ENCODE measurements at regions not wholly inside any gene's neighbourhood (a gene's known extent, or its start where the extent isn't known, plus 50 kb on each side); places are given as distances from the start of the nearest gene placed in this dataset.
"Not testable (repeated sequence)": the region's sequence is repeated elsewhere in the genome, so short reads cannot be mapped to it uniquely, and the experiment has no call there.

- no peak for DNase-seq (ENCODE audit: low read depth in 3 of 3)
Observed at GRCh38 chr21:28078126-28078525, 914.6 kb downstream of the LTN1 start.

GRCh38 chr21:28074676-28075075 is 918.0 kb downstream of the LTN1 start:
- no peak for DNase-seq (ENCODE audit: low read depth in 3 of 3)

- DNase-seq (ENCODE audit: low read depth in 3 of 3) = no peak
Observed at GRCh38 chr21:28072601-28073000, 920.1 kb downstream of the LTN1 start.

- DNase-seq (ENCODE audit: low read depth in 3 of 3) = no peak
Observed at GRCh38 chr21:28069450-28069923, 923.2 kb downstream of the LTN1 start.

GRCh38 chr21:28068455-28069358 is 924.0 kb downstream of the LTN1 start:
- no peak for DNase-seq (ENCODE audit: low read depth in 3 of 3)

GRCh38 chr21:28066596-28067387 is 925.9 kb downstream of the LTN1 start:
- no peak for DNase-seq (ENCODE audit: low read depth in 3 of 3)

- no peak for DNase-seq (ENCODE audit: low read depth in 3 of 3)
Observed at GRCh38 chr21:28066076-28066475, 926.6 kb downstream of the LTN1 start.

GRCh38 chr21:28063241-28064216 is 929.1 kb downstream of the LTN1 start:
- DNase-seq (ENCODE audit: low read depth in 3 of 3) = no peak

GRCh38 chr21:28052956-28053355 is 939.7 kb downstream of the LTN1 start:
- not testable (repeated sequence) for DNase-seq (ENCODE audit: low read depth in 3 of 3)

GRCh38 chr21:28051649-28052048 is 941.0 kb downstream of the LTN1 start:
- not testable (repeated sequence) for DNase-seq (ENCODE audit: low read depth in 3 of 3)

- not testable (repeated sequence) for DNase-seq (ENCODE audit: low read depth in 3 of 3)
Observed at GRCh38 chr21:28035692-28036091, 957.0 kb downstream of the LTN1 start.

- DNase-seq (ENCODE audit: low read depth in 3 of 3) = not testable (repeated sequence)
Observed at GRCh38 chr21:28034916-28035315, 957.8 kb downstream of the LTN1 start.

GRCh38 chr21:28034334-28034733 is 958.3 kb downstream of the LTN1 start:
- not testable (repeated sequence) for DNase-seq (ENCODE audit: low read depth in 3 of 3)

GRCh38 chr21:28032652-28033051 is 960.0 kb downstream of the LTN1 start:
- DNase-seq (ENCODE audit: low read depth in 3 of 3) = not testable (repeated sequence)

- DNase-seq (ENCODE audit: low read depth in 3 of 3) = not testable (repeated sequence)
Observed at GRCh38 chr21:28031066-28031465, 961.6 kb downstream of the LTN1 start.

GRCh38 chr21:28025111-28025510 is 967.6 kb downstream of the LTN1 start:
- DNase-seq (ENCODE audit: low read depth in 3 of 3) = no peak

GRCh38 chr21:28018741-28019669 is 973.7 kb downstream of the LTN1 start:
- no peak for DNase-seq (ENCODE audit: low read depth in 3 of 3)

GRCh38 chr21:28018213-28018612 is 974.5 kb downstream of the LTN1 start:
- no peak for DNase-seq (ENCODE audit: low read depth in 3 of 3)

GRCh38 chr21:28016571-28016970 is 976.1 kb downstream of the LTN1 start:
- DNase-seq (ENCODE audit: low read depth in 3 of 3) = no peak

GRCh38 chr21:28013123-28013522 is 979.6 kb downstream of the LTN1 start:
- not testable (repeated sequence) for DNase-seq (ENCODE audit: low read depth in 3 of 3)

Measured in stimulated activated CD4-positive, alpha-beta T cell treated with anti-CD3 and anti-CD28 coated beads, TNF-alpha, amount 100 ng/mL, for 48 hours (primary cell).